Endothelial cell of umbilical vein (primary cell): ENCODE measurements at regions not wholly inside any gene's neighbourhood (a gene's known extent, or its start where the extent isn't known, plus 50 kb on each side); places are given as distances from the start of the nearest gene placed in this dataset.

Source experiments
- BruUV-seq: library from RNA; stranded (reverse); fragments of 400-500 nt; replicated peaks from 2 replicates; lab custom pipeline; 2021; lab: Mats Ljungman, UMichigan
- CTCF ChIA-PET: fragments of 300-600, 350-600 bp; sonication (Branson Sonifier 250); formaldehyde crosslinking; loops from one replicate; lab custom pipeline; 2021; ENCODE audit warnings: antibody characterized with exemption, inconsistent platforms; lab: Charles Lee
- POLR2A ChIA-PET: fragments of 300-600, 350-600 bp; sonication (Branson Sonifier 250); formaldehyde crosslinking; loops from one replicate; lab custom pipeline; 2021; ENCODE audit warnings: antibody characterized with exemption, inconsistent platforms; lab: Charles Lee
- DNase-seq: peaks from one replicate; pipeline ENCODE4 v3.0.0-alpha.2; 2011; ENCODE audit warnings: low read depth, low spot score
- FAIRE-seq: peaks from 2 replicates; lab custom pipeline; 2011; peaks lifted over from hg19 to GRCh38; lab: Jason Lieb, UNC
- H2AFZ ChIP-seq: 2 replicates; pipeline ENCODE4 v1.6.0; 2012; ENCODE audit warnings: low read depth, low read length, control low read depth, inconsistent platforms
- H3K27ac ChIP-seq: 2 replicates; pipeline ENCODE4 v1.5.1; 2011; ENCODE audit warnings: low read depth, mild to moderate bottlenecking, control low read depth, low read length, moderate library complexity; ENCODE audit not compliant: insufficient read depth
- H3K27me3 ChIP-seq, 2 experiments: 2 replicates each; pipeline versions ENCODE4 v1.6.0 to v1.6.1; 2011; ENCODE audit warnings: low read length in 2 of 2, mixed read lengths in 1 of 2; ENCODE audit not compliant: control insufficient read depth in 2 of 2, insufficient read depth in 2 of 2
- H3K36me3 ChIP-seq, 2 experiments: 2 replicates in 1 of 2; 3 replicates in 1 of 2; pipeline ENCODE4 v1.5.1; 2011; ENCODE audit warnings: low read length in 2 of 2, mild to moderate bottlenecking in 1 of 2, moderate library complexity in 1 of 2; ENCODE audit not compliant: control insufficient read depth in 2 of 2, insufficient read depth in 2 of 2; ENCODE audit errors: extremely low read depth in 1 of 2
- H3K4me1 ChIP-seq: 3 replicates; pipeline ENCODE4 v1.5.1; 2011; ENCODE audit warnings: mild to moderate bottlenecking, low read length; ENCODE audit not compliant: control insufficient read depth, insufficient read depth; ENCODE audit errors: extremely low read depth
- H3K4me2 ChIP-seq: 2 replicates; pipeline ENCODE4 v1.6.1; 2011; ENCODE audit warnings: low read length, control low read depth, mixed read lengths; ENCODE audit not compliant: insufficient read depth
- H3K4me3 ChIP-seq, 3 experiments: fragments of 200-600 bp in 1 of 3; sonication (generic), shearing (Covaris generic) in 1 of 3; replicated peaks in 1 of 3; 2 replicates each; pipeline ENCODE4 v1.5.1; 2011 to 2016; ENCODE audit warnings: control low read depth in 3 of 3, low read length in 3 of 3, mild to moderate bottlenecking in 2 of 3, inconsistent platforms in 1 of 3, low read depth in 1 of 3, moderate library complexity in 1 of 3; ENCODE audit not compliant: insufficient read depth in 1 of 3
- H3K79me2 ChIP-seq: 2 replicates; pipeline ENCODE4 v1.6.0; 2012; ENCODE audit warnings: low read length, inconsistent platforms; ENCODE audit not compliant: control insufficient read depth, insufficient read depth
- H3K9ac ChIP-seq: replicated peaks from 2 replicates; pipeline ENCODE3; 2011; ENCODE audit warnings: low read length, control low read depth; ENCODE audit not compliant: insufficient read depth; ENCODE audit errors: extremely low read depth
- H3K9me1 ChIP-seq: replicated peaks from 3 replicates; pipeline ENCODE4 v1.6.0; 2011; ENCODE audit warnings: mild to moderate bottlenecking, low read length; ENCODE audit not compliant: control insufficient read depth, insufficient read depth; ENCODE audit errors: extremely low read depth
- H3K9me3 ChIP-seq: replicated peaks from 2 replicates; pipeline ENCODE4 v1.5.1; 2012; ENCODE audit warnings: low read length, inconsistent platforms; ENCODE audit not compliant: control insufficient read depth, insufficient read depth
- H4K20me1 ChIP-seq: replicated peaks from 2 replicates; pipeline ENCODE3; 2011; ENCODE audit warnings: mild to moderate bottlenecking, low read length; ENCODE audit not compliant: control insufficient read depth, insufficient read depth; ENCODE audit errors: extremely low read depth
- EZH2 ChIP-seq: IDR thresholded peaks from 2 replicates; pipeline ENCODE4 v1.6.1; 2012; ENCODE audit warnings: borderline replicate concordance, low read depth, mild to moderate bottlenecking, moderate library complexity, low read length, inconsistent platforms; ENCODE audit not compliant: severe bottlenecking
- FOS ChIP-seq: IDR thresholded peaks from 2 replicates; pipeline ENCODE4 v1.6.1; 2011; ENCODE audit warnings: mild to moderate bottlenecking, low read length, moderate library complexity, borderline replicate concordance; ENCODE audit not compliant: insufficient read depth
- GATA2 ChIP-seq: IDR thresholded peaks from 2 replicates; pipeline ENCODE4 v1.7.0; 2011; ENCODE audit warnings: low read depth, mild to moderate bottlenecking, moderate library complexity, mixed read lengths, low read length; ENCODE audit not compliant: insufficient read length, insufficient read depth
- JUN ChIP-seq: IDR thresholded peaks from 2 replicates; pipeline ENCODE4 v1.6.1; 2011; ENCODE audit warnings: borderline replicate concordance, low read depth; ENCODE audit not compliant: insufficient read length, insufficient read depth
- MYC ChIP-seq: IDR thresholded peaks from one replicate; pipeline ENCODE4 v1.6.1; 2011; ENCODE audit warnings: mild to moderate bottlenecking, low read depth, low read length
- POLR2A ChIP-seq: IDR thresholded peaks from 2 replicates; pipeline ENCODE4 v1.6.1; 2012; ENCODE audit warnings: low read depth, mild to moderate bottlenecking, control low read depth, low read length
- POLR2AphosphoS5 ChIP-seq: IDR thresholded peaks from 2 replicates; pipeline ENCODE4 v1.6.1; 2012; ENCODE audit warnings: low read depth, mild to moderate bottlenecking, control low read depth, low read length, moderate library complexity; ENCODE audit not compliant: insufficient read depth
- dilution Hi-C: fragments of 300-500 bp; cut with MboI; formaldehyde crosslinking; loops from one replicate; pipeline ENCODE4 v1.15.0; 2019; ENCODE audit warnings: low sequenced_read_pairs; ENCODE audit not compliant: extremely low pct_ligation_motif_present
- intact Hi-C: fragments of 100-400 bp; cut with micrococcal nuclease; formaldehyde crosslinking; loops from one replicate; pipeline ENCODE4 v1.10.0; 2022
- TF ChIP-seq, protein P1 (sequence below): IDR thresholded peaks from 2 replicates; pipeline ENCODE4 v1.6.1; 2011; ENCODE audit not compliant: insufficient read depth, insufficient read length
- TF ChIP-seq, protein P2 (sequence below), 2 donors: IDR thresholded peaks; 1 replicate in 1 of 2; 2 replicates in 1 of 2; pipeline ENCODE4 v1.5.1; 2011; ENCODE audit warnings: low read length in 2 of 2, mild to moderate bottlenecking in 2 of 2, moderate library complexity in 2 of 2, control low read depth in 1 of 2, inconsistent platforms in 1 of 2, low read depth in 1 of 2; ENCODE audit not compliant: insufficient read depth in 1 of 2; ENCODE audit errors: extremely low read depth in 1 of 2

DNA sequence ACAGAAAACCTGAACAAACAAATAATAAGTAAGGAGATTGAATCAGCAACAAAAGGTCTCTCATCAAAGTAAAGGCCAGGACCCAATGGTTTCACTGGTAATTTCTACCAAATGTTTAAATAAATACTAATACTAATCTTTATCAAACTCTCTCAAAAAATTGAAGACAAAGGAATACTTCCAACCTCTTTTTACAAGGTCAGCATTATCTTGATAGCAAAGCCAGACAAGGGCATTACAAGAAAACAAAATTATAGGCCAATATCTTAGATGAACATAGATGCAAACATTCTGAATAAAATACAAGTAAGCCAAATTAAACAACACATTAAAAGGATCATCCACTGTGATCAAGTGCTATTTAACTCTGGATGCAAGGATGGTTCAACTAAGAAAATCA is 239.8 kb upstream of the TMEM72 start:
- no peak overlapping the region for H2AFZ ChIP-seq
- H4K20me1 ChIP-seq = no peaks in the 10 kb centered on the region
- DNase-seq (no peak), FAIRE-seq (no peak)
- dilution Hi-C loops (no loop called here), intact Hi-C loops (loop anchor here (10.0 kb wide), 1 partner anchor 183 kb away; no protein-coding TSS in a partner anchor)
- no peaks in the 10 kb centered on the region for H3K36me3 ChIP-seq
- no peaks in the 10 kb centered on the region for H3K27me3 ChIP-seq
- BruUV-seq = no TSS peak
- ChIA-PET POLR2A (no interaction called here), CTCF (no interaction called here)
- H3K9me1 ChIP-seq = no peaks in the 10 kb centered on the region
- TF ChIP-seq GATA2 (no peak), JUN (no peak), FOS (no peak), MYC (no peak), POLR2AphosphoS5 (no peak), EZH2 (no peak), POLR2A (no peak)
- TF ChIP-seq, protein P1, sequence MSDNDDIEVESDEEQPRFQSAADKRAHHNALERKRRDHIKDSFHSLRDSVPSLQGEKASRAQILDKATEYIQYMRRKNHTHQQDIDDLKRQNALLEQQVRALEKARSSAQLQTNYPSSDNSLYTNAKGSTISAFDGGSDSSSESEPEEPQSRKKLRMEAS = no peak
- TF ChIP-seq, protein P2, sequence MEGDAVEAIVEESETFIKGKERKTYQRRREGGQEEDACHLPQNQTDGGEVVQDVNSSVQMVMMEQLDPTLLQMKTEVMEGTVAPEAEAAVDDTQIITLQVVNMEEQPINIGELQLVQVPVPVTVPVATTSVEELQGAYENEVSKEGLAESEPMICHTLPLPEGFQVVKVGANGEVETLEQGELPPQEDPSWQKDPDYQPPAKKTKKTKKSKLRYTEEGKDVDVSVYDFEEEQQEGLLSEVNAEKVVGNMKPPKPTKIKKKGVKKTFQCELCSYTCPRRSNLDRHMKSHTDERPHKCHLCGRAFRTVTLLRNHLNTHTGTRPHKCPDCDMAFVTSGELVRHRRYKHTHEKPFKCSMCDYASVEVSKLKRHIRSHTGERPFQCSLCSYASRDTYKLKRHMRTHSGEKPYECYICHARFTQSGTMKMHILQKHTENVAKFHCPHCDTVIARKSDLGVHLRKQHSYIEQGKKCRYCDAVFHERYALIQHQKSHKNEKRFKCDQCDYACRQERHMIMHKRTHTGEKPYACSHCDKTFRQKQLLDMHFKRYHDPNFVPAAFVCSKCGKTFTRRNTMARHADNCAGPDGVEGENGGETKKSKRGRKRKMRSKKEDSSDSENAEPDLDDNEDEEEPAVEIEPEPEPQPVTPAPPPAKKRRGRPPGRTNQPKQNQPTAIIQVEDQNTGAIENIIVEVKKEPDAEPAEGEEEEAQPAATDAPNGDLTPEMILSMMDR (IDR thresholded peaks at IDR 0.05; ENCODE audit: extremely low read depth in 1 of 2, insufficient read depth in 1 of 2, low read depth in 1 of 2, low read length in 2 of 2) = no peak
- H3K9ac ChIP-seq = no peak overlapping the region
- no peak overlapping the region for H3K27ac ChIP-seq
- H3K79me2 ChIP-seq = no peaks in the 10 kb centered on the region
- H3K4me3 ChIP-seq = no peak overlapping the region
- no peaks in the 10 kb centered on the region for H3K9me3 ChIP-seq
- H3K4me1 ChIP-seq = no peaks in the 10 kb centered on the region
- no peak overlapping the region for H3K4me2 ChIP-seq
